GM18508 (cell line): ENCODE measurements at regions not wholly inside any gene's neighbourhood (a gene's known extent, or its start where the extent isn't known, plus 50 kb on each side); places are given as distances from the start of the nearest gene placed in this dataset.

ENCODE experiments used
- ATAC-seq: cut with Tn5 transposase; IDR thresholded peaks from one replicate; pipeline ENCODE4 v1.9.1; 2021; ENCODE audit warnings: moderate number of reproducible peaks; ENCODE audit not compliant: insufficient read depth, unreplicated experiment

- ATAC-seq: no peak
Measured at GRCh38 chr12:105733579-105733978, 403.1 kb downstream of the C12orf75 start.

- ATAC-seq: no peak
Measured at GRCh38 chr12:105736498-105736897, 402.3 kb downstream of the NUAK1 start.

GRCh38 chr12:105738051-105738450 is 400.7 kb downstream of the NUAK1 start:
- no peak for ATAC-seq

DNA sequence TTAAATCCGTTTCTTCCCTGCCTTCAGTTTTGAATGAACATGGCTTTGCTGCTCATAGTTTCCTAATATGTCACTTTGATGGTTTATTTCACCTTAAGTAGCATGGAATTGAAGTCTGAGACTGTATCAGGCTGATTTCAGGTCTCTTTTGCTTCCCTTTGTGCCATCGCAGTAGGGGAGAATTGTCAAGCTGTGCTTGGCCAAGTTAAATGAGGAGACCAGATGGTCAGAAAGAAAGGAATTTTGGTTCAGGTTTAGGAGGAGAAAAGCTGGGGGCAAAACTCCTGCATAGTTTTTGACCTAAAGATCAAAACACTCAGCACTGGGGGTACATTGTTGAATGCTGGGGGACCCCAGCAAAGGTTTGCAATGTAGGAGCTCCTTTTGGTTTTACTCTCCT is 398.4 kb downstream of the NUAK1 start:
- ATAC-seq: no peak

DNA sequence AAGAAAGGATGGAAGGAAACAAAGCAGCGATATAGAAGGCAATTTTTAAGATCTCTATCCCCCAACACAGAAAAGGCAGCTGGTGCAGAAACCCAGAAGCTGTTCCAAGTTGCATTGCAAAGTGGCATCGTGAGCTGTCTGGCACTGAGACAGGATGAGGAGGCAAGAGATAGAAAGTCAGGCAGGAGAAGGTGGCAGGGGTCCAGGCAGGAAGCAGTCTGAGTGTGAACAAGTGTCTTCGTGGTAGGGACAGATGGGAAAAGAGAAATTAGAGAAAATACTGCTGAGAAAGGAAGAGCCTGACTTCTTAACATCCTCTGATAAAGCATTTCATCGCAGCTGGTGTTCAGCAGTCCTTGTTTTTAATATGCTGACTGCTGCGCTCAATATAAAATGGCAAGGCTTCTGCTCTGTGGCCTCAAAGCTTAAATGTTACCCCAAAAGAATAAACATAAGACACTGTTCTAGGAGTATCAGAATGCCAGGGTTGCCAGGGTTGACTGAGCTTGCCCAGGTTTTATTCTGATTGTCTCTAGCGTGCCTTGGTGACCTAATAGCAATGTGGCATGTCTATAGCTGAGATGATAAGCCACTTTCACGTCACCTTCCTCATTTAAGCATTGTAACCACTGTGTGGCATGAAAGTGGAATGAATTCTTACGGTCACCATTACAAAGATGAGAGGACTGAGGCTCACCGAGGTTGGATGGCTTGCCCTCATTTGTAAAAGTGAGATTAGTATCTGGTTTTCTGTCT is 397.6 kb downstream of the NUAK1 start:
- ATAC-seq: no peak

DNA sequence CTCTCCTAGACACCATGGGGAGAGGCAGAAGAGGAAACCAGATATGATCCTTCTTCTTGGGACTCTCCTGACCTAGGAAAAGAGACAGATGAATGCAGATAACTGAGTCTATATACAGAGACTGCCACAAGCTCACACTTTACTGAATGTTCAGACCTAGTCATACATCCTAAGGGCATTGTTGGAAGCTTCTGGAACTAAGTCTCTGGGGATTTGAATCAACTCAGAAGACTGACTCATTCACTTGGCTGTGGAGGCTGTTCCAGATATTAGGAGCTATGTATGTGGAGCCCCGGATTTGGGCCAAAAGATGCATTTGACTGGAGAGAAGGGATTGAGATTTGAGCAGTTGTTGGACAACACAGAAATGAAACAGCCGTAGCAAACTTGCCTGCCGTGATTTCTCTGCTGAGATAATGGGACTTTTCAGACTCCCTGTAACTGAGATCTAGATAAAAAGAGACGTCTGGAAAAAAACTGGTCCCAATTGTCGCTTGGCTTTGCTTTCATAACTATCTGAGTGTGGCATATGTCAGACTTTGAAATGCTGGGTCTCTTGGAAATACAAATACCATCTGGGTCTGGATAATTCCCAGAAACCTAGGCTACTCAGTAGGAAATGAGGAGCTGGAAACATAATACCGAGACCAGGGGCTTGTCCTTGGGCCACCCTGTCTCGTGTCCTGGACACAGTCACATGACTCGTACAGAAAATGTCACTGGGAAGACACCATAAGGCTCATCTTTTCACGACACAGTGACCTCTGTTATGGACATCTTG is 396.8 kb downstream of the NUAK1 start:
- ATAC-seq: no peak

GRCh38 chr12:105742567-105742874 is 396.2 kb downstream of the NUAK1 start:
- no peak for ATAC-seq

DNA sequence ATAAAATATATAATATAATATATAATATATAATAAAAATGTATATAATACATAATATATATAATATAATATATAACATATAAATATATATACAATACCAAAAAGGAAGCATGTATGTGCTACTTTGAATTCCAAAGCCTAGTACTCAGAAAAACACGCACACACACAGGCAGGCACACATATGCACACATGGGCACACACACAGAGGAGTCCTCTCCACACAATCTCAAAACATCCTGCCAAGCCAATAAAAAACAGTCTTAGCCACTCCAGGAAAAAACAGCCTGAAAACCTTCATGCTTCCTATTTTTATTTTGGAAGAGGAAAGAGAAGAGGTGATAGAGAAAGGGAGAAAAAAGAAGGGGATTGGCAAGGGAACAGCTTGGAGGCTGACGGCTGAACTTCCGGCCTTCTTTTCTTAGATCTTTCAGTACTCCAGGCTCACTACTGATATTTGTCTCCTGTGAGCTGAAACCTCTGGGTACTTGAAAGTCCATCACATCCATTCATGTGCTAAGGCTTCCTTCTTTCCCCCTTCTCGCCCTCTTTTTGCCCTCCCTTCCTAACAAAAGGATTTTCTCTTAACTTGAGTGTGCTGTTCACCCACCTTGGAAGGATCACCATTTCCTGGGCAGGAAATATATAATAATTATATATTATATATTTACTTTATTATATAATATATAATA is 394.2 kb downstream of the NUAK1 start:
- no peak for ATAC-seq

GRCh38 chr12:105745811-105746210 is 392.9 kb downstream of the NUAK1 start:
- no peak for ATAC-seq

- ATAC-seq: no peak
Measured at GRCh38 chr12:105748806-105749600, 389.8 kb downstream of the NUAK1 start.

DNA sequence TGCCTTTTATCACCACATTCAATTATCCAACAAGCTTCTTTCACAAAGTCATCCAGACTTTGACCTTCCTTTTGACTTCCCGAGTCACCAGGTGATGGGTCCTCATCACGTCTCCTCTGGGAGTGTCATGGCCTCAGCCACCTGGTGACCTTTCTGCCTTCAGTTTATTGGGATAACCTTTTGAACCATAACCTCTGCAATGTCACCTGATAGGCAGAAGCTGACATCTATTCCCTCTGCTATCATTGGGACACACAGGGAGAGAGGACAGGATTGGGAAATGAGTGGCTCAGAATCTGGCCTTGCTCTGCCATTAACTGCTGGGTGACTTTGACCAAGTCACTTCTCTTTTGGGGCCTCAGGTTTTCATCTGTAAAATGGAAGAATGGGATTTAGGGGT is 388.7 kb downstream of the NUAK1 start:
- ATAC-seq: no peak

GRCh38 chr12:105754313-105754712 is 384.4 kb downstream of the NUAK1 start:
- no peak for ATAC-seq

DNA sequence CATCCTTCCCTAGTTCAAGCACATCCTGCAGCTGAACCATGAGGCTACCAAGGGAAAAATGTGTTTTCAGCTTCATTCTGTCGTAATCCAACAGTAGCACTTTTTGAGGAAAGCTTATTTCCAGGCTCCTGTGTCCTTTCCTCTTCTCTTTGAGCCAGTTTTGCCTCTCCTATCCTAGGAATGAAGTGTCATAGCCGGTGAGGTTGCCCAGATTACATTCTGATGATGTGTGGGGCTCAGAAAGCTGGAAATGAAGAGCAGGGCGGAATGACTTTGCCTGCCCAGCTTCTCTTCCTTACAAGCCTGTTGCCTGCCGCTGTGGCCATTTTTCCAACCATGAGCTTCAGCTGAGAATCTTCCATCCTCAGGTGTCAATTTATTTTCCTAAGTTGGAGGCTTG is 381.8 kb downstream of the NUAK1 start:
- no peak for ATAC-seq

DNA sequence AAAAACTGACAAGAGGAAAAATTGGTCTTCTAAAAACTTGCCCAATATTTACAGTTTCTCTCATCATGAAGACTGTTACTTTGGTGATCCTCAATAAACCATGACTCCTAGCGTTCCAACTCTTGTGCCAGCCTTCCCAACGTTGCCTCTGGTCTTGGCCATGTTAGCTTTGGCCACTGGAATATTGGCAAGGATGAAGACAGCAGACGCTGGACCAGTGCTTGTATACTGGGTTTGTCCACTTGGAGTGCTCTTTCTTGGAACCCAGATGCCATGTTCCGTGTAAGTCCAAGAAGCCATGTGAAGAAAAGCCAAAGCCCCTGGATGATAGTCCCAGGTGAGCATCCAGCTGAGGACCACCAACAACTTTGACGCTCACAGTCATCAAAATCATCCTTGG is 379.6 kb downstream of the NUAK1 start:
- no peak for ATAC-seq

DNA sequence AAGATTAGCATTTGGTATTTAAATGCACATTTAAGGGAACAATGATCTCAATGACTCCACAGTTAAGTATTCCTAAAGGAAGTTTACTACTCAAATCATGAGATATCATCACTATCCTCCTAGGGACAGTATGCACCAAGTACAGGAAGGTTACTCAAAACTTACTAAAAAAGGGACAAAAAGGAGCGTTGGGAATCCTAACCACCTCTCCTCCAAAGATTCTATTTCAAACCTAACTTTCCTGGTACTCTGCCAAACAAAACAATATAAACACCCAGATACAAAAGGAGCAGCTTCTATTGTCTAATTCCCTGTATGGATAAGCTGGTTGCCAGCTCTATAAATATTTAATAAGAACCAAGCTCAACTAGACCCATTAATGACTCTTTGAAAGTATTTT is 377.7 kb downstream of the NUAK1 start:
- ATAC-seq: no peak

- ATAC-seq: no peak
Measured at GRCh38 chr12:105764216-105764835, 374.4 kb downstream of the NUAK1 start.

- ATAC-seq: no peak
Measured at GRCh38 chr12:105765053-105766014, 373.4 kb downstream of the NUAK1 start.

- no peak for ATAC-seq
Measured at GRCh38 chr12:105766029-105766428, 372.7 kb downstream of the NUAK1 start.

- no peak for ATAC-seq
Measured at GRCh38 chr12:105769486-105769885, 369.3 kb downstream of the NUAK1 start.
